ENCODE measurements at regions not wholly inside any gene's neighbourhood (a gene's known extent, or its start where the extent isn't known, plus 50 kb on each side); places are given as distances from the start of the nearest gene placed in this dataset.

- Histone ChIP-seq H3K9me3 (ENCODE audit: control insufficient read depth, insufficient read depth, low read depth, low read length) (no peaks in the 10 kb centered on the region), H3K4me1 (ENCODE audit: control insufficient read depth, insufficient read depth, low read length) (0 out of 2 replicates have a peak, but pooled peaks cover 3% of the 10 kb centered on the region), H3K36me3 (ENCODE audit: control insufficient read depth in 2 of 2, insufficient read depth in 1 of 2, low read length in 2 of 2) (no peaks in the 10 kb centered on the region), H3K27ac (ENCODE audit: extremely low read depth, low read depth, low read length) (no peak overlapping the region), H3K4me3 (ENCODE audit: low read depth, low read length) (no peak overlapping the region)
- ChIA-PET CTCF (interaction anchor here (0.5 to 1.6 kb wide), 5 partner anchors 10 to 169 kb away, joined by 3 to 5 read pairs (median 3); no protein-coding TSS in a partner anchor), POLR2A (interaction anchor here (1.2 kb wide), 1 partner anchor 50 kb away, joined by 7 read pairs; the partner anchor contains the start of gene SERTAD2)
- TF ChIP-seq ZNF768 (tag by site-specific recombination; IDR thresholded peaks at IDR 0.05) (no peak), TRIM28 (IDR thresholded peaks at IDR 0.05; ENCODE audit: borderline replicate concordance, low read length) (no peak), ZNF146 (tag by site-specific recombination; IDR thresholded peaks at IDR 0.05) (no peak), SALL2 (tag by site-specific recombination; IDR thresholded peaks at IDR 0.05; ENCODE audit: borderline replicate concordance) (no peak), ZNF514 (tag by site-specific recombination; IDR thresholded peaks at IDR 0.05) (no peak), ZNF292 (tag by site-specific recombination; IDR thresholded peaks at IDR 0.05; ENCODE audit: borderline replicate concordance, low read depth) (no peak), INSM2 (tag by site-specific recombination; IDR thresholded peaks at IDR 0.05) (no peak), ZNF121 (tag by site-specific recombination; IDR thresholded peaks at IDR 0.05) (no peak)
Measured at GRCh38 chr2:64704161-64704560, 50.4 kb upstream of the SERTAD2 start.

- H3K27ac ChIP-seq (ENCODE audit: extremely low read depth, low read depth, low read length): no peak overlapping the region
Measured at GRCh38 chr2:64704996-64705395, 51.3 kb upstream of the SERTAD2 start.

GRCh38 chr2:64707276-64707675 is 53.6 kb upstream of the SERTAD2 start:
- Histone ChIP-seq H3K27ac (ENCODE audit: extremely low read depth, low read depth, low read length) (no peak overlapping the region), H3K9me3 (ENCODE audit: control insufficient read depth, insufficient read depth, low read depth, low read length) (no peaks in the 10 kb centered on the region), H3K4me3 (ENCODE audit: low read depth, low read length) (no peak overlapping the region), H3K36me3 (ENCODE audit: control insufficient read depth in 2 of 2, insufficient read depth in 1 of 2, low read length in 2 of 2) (no peaks in the 10 kb centered on the region), H3K4me1 (ENCODE audit: control insufficient read depth, insufficient read depth, low read length) (0 out of 2 replicates have a peak, but pooled peaks cover 3% of the 10 kb centered on the region)
- ChIA-PET POLR2A (no interaction called here), CTCF (no interaction called here)
- TF ChIP-seq ZNF626 (tag by site-specific recombination; IDR thresholded peaks at IDR 0.05) (no peak), ZBTB1 (tag by site-specific recombination; IDR thresholded peaks at IDR 0.05) (no peak), ZNF146 (tag by site-specific recombination; IDR thresholded peaks at IDR 0.05) (peak; percentile 96), ZNF324 (tag by site-specific recombination; IDR thresholded peaks at IDR 0.05) (no peak), ZNF112 (tag by site-specific recombination; IDR thresholded peaks at IDR 0.05) (no peak), ZBTB10 (tag by site-specific recombination; IDR thresholded peaks at IDR 0.05) (no peak), KLF1 (tag by site-specific recombination; IDR thresholded peaks at IDR 0.05) (no peak)

More at GRCh38 chr2:64704996-64705395, 51.3 kb upstream of the SERTAD2 start:
- H3K36me3 ChIP-seq (ENCODE audit: control insufficient read depth in 2 of 2, insufficient read depth in 1 of 2, low read length in 2 of 2): no peaks in the 10 kb centered on the region
- no peaks in the 10 kb centered on the region for H3K9me3 ChIP-seq (ENCODE audit: control insufficient read depth, insufficient read depth, low read depth, low read length)
- 0 out of 2 replicates have a peak, but pooled peaks cover 3% of the 10 kb centered on the region for H3K4me1 ChIP-seq (ENCODE audit: control insufficient read depth, insufficient read depth, low read length)
- no peak overlapping the region for H3K4me3 ChIP-seq (ENCODE audit: low read depth, low read length)
- POLR2A ChIA-PET: interaction anchor here (1.2 kb wide), 1 partner anchor 51 kb away, joined by 7 read pairs; the partner anchor contains the start of gene SERTAD2
- CTCF ChIA-PET: interaction anchor here (1.3 to 1.6 kb wide), 3 partner anchors 9 to 168 kb away, joined by 3 to 5 read pairs (median 4); no protein-coding TSS in a partner anchor
- TF ChIP-seq TCF7L2 (IDR thresholded peaks at IDR 0.05; ENCODE audit: borderline replicate concordance, low read depth, low read length) (peak; percentile 63; the same call in 1 of the 2 replicates), TRIM28 (IDR thresholded peaks at IDR 0.05; ENCODE audit: borderline replicate concordance, low read length) (no peak)

Measured in HEK293 (cell line).